ENCODE measurements at regions not wholly inside any gene's neighbourhood (a gene's known extent, or its start where the extent isn't known, plus 50 kb on each side); places are given as distances from the start of the nearest gene placed in this dataset.

- no peak for DNase-seq
Observed at GRCh38 chr15:69627548-69628158, 175.0 kb downstream of the RPLP1 start.

- DNase-seq = no peak
Observed at GRCh38 chr15:69628256-69629093, 175.9 kb downstream of the RPLP1 start.

DNA sequence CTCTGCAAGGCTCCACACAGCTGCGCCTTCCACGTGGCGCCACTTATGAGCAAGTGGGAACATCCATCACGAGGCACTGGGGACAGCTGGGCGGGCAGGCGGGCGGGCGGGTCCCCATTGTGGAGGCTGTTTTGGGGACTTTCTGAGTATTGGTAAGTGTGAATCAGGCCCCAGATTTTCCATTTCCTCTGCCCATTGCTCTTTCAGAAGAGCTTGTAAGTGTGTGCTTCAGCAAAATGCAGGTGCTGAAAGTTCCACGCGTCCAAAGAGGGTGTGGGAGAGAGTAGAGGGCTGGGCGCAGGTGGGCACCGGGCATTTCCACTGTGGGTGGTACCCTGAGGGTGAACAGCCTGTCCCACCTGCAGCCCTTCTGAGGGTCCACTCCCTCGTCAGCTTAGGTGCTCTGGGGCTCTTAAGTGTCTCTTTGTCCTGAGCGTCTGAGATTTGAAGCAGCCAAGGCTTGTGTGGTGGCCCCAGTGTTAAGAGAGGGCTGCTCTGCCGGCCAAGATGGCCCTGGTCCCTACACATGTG lies 177.1 kb downstream of the RPLP1 start:
- DNase-seq = no peak

GRCh38 chr15:69631005-69631404 lies 178.4 kb downstream of the RPLP1 start:
- DNase-seq = no peak

DNA sequence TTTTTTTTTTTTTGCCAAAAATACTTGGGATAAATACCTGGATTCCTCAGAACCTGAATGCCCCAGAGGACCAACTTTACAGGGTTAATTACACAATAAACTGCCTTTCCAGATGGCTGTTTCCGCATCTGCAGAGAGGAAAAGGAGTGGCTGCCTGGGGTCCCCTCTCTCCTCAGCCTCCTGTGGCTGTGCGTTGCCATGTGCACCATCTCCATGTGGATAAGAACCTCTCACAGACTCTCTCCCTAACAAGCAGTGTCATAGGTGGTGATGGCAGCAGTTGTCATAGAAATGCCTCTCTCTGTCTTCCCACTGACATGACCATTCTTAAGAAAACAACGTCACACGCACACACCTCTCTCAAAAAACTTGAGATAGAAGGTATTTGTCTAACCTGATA lies 179.4 kb downstream of the RPLP1 start:
- no peak for DNase-seq

- no peak for DNase-seq
Observed at GRCh38 chr15:69634860-69635259, 182.2 kb downstream of the RPLP1 start.

GRCh38 chr15:69636169-69636915 lies 183.7 kb downstream of the RPLP1 start:
- DNase-seq = no peak

- no peak for DNase-seq
Observed at GRCh38 chr15:69637818-69638217, 185.2 kb downstream of the RPLP1 start.

DNA sequence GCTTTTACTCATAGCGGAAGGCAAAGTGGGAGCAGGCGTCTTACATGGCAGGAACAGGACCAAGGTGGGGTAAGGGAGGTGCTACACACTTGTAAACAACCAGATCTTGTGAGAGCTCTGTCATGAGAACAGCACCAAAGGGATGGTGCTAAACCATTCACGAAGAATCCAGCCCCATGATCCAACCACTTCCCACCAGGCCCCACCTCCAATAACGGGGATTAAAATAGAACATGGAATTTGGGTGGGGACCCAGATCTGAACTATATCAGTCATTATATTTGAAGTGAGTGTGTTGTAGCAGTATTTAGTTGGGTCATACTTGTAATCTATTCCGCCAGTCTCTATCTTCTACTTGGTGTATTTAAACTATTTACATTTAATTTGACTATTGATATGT lies 190.9 kb downstream of the RPLP1 start:
- no peak for DNase-seq

GRCh38 chr15:69643971-69644370 lies 191.4 kb downstream of the RPLP1 start:
- DNase-seq = no peak

DNA sequence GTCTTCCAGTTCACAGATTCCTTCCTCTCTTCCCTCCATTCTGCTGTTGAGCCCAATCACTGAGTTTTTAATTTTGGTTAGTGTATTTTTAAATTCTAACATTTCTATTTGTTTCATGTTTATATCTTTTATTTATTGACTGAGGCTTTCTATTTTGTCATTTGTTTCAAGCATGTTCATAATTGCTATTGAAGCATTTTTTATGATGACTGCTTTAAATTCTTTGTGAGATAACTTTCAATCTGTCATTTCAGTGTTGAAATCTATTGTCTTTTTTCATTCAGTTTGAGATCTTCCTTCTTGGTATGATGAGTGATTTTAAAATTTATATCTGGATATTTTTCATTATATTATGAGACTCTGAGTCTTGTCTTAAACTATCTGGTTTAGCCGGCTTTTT lies 192.3 kb downstream of the RPLP1 start:
- no peak for DNase-seq

GRCh38 chr15:69647142-69647513 lies 194.5 kb downstream of the RPLP1 start:
- no peak for DNase-seq

GRCh38 chr15:69648212-69648611 lies 195.6 kb downstream of the RPLP1 start:
- DNase-seq = no peak

DNA sequence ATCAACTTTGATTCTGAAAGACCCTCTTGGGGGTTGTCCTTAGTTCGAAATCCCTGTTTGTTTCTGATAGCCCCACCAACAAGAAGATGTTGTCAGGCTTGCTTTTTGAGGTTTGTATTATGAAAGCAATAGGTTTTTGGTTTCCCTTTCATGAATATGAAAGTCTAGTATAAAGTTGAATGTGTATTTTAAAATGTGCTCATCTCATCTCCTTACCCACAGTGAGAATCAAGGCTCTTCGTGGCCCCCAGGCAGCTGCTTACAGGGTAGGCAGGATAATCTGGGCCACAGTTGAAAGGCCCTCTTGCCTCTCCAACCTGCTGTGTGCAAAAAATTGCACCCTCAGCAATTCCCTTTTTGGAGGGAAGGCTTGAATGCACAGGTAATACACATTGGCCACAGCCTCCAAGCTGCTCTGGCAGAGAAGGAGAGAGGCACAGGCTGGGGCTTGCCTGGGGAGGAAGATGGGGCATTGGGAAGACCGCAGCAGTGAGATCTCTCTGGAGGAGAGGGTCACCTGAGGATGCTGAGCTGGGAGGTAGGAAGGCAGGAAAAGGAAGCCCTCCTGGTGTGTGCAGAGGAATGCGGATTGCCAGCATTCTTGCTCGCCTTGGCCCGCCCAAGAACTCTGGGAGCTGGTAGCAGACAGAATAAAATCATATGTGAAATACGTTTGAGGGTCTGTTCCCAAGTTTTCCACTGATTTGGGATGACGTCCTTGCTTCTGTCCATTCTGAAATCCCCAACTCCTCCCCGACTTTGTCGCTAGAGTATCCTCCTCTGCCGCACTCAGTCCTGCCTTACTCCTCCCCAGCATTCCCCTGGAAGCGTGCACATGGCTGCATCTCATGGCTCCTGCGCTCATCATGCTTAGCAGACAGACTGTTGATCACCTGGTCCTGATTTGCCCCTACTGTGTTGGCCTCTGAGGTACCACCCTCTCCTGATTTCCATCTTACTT lies 196.4 kb downstream of the RPLP1 start:
- no peak for DNase-seq

DNA sequence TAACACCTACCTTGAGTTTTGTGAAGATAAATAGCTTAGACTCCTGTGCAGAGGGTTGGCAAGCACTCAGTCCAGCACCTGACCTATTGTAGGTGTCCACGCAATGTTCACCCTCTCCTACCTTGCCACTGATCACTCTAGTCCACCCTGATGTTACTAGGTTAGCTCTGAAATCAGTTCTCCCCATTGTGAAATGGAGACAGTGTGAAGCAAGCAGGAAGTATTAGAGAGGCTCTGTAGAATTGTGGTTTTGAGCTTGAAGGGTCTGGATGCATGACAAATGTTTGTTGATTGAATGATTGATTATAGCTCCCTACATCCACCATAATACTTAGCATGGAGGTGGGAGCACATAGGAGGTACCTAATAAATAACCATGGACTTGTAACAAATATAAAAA lies 199.7 kb downstream of the RPLP1 start:
- DNase-seq = no peak

- no peak for DNase-seq
Observed at GRCh38 chr15:69652751-69653305, 200.2 kb downstream of the RPLP1 start.

DNA sequence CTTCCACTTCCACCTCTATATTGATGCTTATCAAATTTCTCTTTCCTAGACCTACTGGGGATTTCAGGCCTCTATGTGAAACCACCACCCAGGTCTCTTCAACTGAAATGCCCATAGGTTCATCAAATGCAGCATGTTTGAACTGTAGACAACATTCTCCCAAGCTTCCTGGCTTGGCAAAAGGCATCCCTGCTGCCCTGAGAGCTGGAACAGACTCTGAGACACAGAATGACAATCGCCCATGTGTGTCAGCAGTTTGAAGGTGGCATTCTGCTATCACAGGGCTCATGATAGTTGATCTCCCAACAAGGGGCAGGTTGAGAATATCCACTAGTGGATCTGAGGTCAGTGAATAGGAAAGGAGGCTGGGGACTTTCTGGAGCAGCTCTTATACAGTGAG lies 200.7 kb downstream of the RPLP1 start:
- DNase-seq = no peak

DNA sequence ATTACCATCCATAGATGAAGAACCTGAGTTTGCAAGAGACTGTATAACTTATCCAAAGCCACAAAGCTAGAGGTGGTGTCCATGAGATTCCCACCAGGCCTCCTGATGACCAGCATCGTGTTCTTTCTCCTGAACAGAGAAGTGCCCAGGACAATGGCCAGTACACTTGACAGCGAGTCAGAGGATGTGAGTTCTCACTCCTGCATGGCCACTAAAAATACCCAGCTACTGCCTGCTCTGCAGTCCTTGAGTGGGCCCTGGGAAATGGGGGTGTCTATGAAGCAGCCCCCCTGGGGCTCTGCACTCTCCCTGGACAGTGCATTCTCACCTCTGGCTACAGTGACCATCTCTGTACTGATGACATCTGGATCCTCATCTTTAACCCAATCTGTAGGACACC lies 201.2 kb downstream of the RPLP1 start:
- DNase-seq = no peak

- no peak for DNase-seq
Observed at GRCh38 chr15:69656271-69657030, 203.8 kb downstream of the RPLP1 start.

- DNase-seq = no peak
Observed at GRCh38 chr15:69657626-69658025, 205.0 kb downstream of the RPLP1 start.
